ENCODE measurements at regions not wholly inside any gene's neighbourhood (a gene's known extent, or its start where the extent isn't known, plus 50 kb on each side); places are given as distances from the start of the nearest gene placed in this dataset.
"Not testable (repeated sequence)": the region's sequence is repeated elsewhere in the genome, so short reads cannot be mapped to it uniquely, and the experiment has no call there.

- Mint-ChIP-seq H3K9me3 (ENCODE audit: unreplicated experiment) (peaks cover 18% of the 10 kb centered on the region), H3K4me3 (ENCODE audit: unreplicated experiment) (no peak overlapping the region), H3K36me3 (ENCODE audit: insufficient read depth, unreplicated experiment) (no peaks in the 10 kb centered on the region), H3K4me1 (ENCODE audit: insufficient read depth, unreplicated experiment) (peaks cover 9% of the 10 kb centered on the region), H3K27me3 (ENCODE audit: insufficient read depth, unreplicated experiment) (no peaks in the 10 kb centered on the region), H3K27ac (ENCODE audit: low read depth, unreplicated experiment) (no peak overlapping the region)
- intact Hi-C loops (cut with micrococcal nuclease): no loop called here
- CTCF ChIA-PET: no interaction called here
- BruUV-seq (replicated peaks): no TSS peak
- POLR2A ChIA-PET: no interaction called here
- TF ChIP-seq CTCF (IDR thresholded peaks at IDR 0.05; ENCODE audit: unreplicated experiment): no peak
- DNase-seq (ENCODE audit: unreplicated experiment): no peak
Observed at GRCh38 chr5:39755452-39755851, 330.7 kb upstream of the DAB2 start.

GRCh38 chr5:39753747-39754146 is 329.0 kb upstream of the DAB2 start:
- H3K4me3 Mint-ChIP-seq (ENCODE audit: unreplicated experiment); BruUV-seq (replicated peaks); DNase-seq (ENCODE audit: unreplicated experiment); POLR2A ChIA-PET; H3K36me3 Mint-ChIP-seq (ENCODE audit: insufficient read depth, unreplicated experiment); H3K27ac Mint-ChIP-seq (ENCODE audit: low read depth, unreplicated experiment); H3K27me3 Mint-ChIP-seq (ENCODE audit: insufficient read depth, unreplicated experiment); H3K4me1 Mint-ChIP-seq (ENCODE audit: insufficient read depth, unreplicated experiment); intact Hi-C loops (cut with micrococcal nuclease): not testable (repeated sequence)
- CTCF ChIA-PET: interaction anchor here (0.6 kb wide), 1 partner anchor 177 kb away, joined by 3 read pairs; no protein-coding TSS in a partner anchor
- peaks cover 18% of the 10 kb centered on the region for H3K9me3 Mint-ChIP-seq (ENCODE audit: unreplicated experiment)

DNA sequence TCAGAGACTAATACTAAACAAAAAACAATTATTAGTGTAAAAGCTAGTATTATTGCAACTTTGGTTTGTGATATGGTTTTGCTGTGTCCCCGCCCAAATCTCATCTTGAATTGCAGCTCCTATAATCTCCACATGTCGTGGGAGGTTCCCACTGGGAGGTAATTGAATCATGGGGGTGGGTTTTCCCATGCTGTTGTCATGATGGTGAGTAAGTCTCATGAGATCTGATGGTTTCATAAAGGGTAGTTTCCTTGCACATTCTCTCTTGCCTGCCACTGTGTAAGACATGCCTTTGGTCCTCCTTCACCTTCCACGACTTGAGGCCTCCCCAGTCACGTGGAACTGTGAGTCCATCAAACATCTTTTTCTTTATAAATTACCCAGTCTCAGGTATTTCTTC is 325.9 kb upstream of the DAB2 start:
- BruUV-seq (replicated peaks): no TSS peak
- intact Hi-C loops (cut with micrococcal nuclease): no loop called here
- Mint-ChIP-seq H3K36me3 (ENCODE audit: insufficient read depth, unreplicated experiment) (no peaks in the 10 kb centered on the region), H3K27me3 (ENCODE audit: insufficient read depth, unreplicated experiment) (no peaks in the 10 kb centered on the region), H3K27ac (ENCODE audit: low read depth, unreplicated experiment) (no peak overlapping the region), H3K4me3 (ENCODE audit: unreplicated experiment) (no peak overlapping the region), H3K9me3 (ENCODE audit: unreplicated experiment) (peaks cover 18% of the 10 kb centered on the region), H3K4me1 (ENCODE audit: insufficient read depth, unreplicated experiment) (no peaks in the 10 kb centered on the region)
- POLR2A ChIA-PET: no interaction called here
- CTCF ChIA-PET: interaction anchor here (1.2 kb wide), 1 partner anchor 36 kb away, joined by 3 read pairs; no protein-coding TSS in a partner anchor
- no peak for DNase-seq (ENCODE audit: unreplicated experiment)
- TF ChIP-seq CTCF (IDR thresholded peaks at IDR 0.05; ENCODE audit: unreplicated experiment): no peak

GRCh38 chr5:39742916-39743315 is 318.1 kb upstream of the DAB2 start:
- CTCF ChIA-PET: no interaction called here

More at GRCh38 chr5:39742916-39743315, 318.1 kb upstream of the DAB2 start:
- no peaks in the 10 kb centered on the region for H3K36me3 Mint-ChIP-seq (ENCODE audit: insufficient read depth, unreplicated experiment)
- no peaks in the 10 kb centered on the region for H3K9me3 Mint-ChIP-seq (ENCODE audit: unreplicated experiment)
- no peak for DNase-seq (ENCODE audit: unreplicated experiment)
- BruUV-seq (replicated peaks): no TSS peak
- no peak overlapping the region for H3K4me3 Mint-ChIP-seq (ENCODE audit: unreplicated experiment)
- TF ChIP-seq CTCF (IDR thresholded peaks at IDR 0.05; ENCODE audit: unreplicated experiment): no peak
- POLR2A ChIA-PET: interaction anchor here (0.7 kb wide), 1 partner anchor 1336 kb away, joined by 3 read pairs; no protein-coding TSS in a partner anchor
- no peak overlapping the region for H3K27ac Mint-ChIP-seq (ENCODE audit: low read depth, unreplicated experiment)
- intact Hi-C loops (cut with micrococcal nuclease): no loop called here
- no peaks in the 10 kb centered on the region for H3K4me1 Mint-ChIP-seq (ENCODE audit: insufficient read depth, unreplicated experiment)
- H3K27me3 Mint-ChIP-seq (ENCODE audit: insufficient read depth, unreplicated experiment): no peaks in the 10 kb centered on the region

Measured in MCF 10A (cell line).